HepG2 (cell line): ENCODE measurements at regions not wholly inside any gene's neighbourhood (a gene's known extent, or its start where the extent isn't known, plus 50 kb on each side); places are given as distances from the start of the nearest gene placed in this dataset.

ENCODE experiments used
- ATAC-seq: fragments of 200-7000 bp; cut with Tn5 transposase; 3 replicates; pipeline ENCODE4 v1.9.1; 2020; ENCODE audit warnings: mild to moderate bottlenecking, moderate library complexity
- BruUV-seq: library from RNA; stranded (reverse); fragments of 400-500 nt; replicated peaks from 2 replicates; lab custom pipeline; 2021; lab: Mats Ljungman, UMichigan
- CTCF ChIA-PET: fragments of 300-600 bp; formaldehyde crosslinking; extraction: SDS; loops from one replicate; lab custom pipeline; 2021; ENCODE audit warnings: low total read pairs, inconsistent platforms, low intra/inter-chr PET ratio; lab: Yijun Ruan, JAX
- POLR2A ChIA-PET: fragments of 350-600 bp; sonication (Branson Sonifier 250); formaldehyde crosslinking; loops from one replicate; lab custom pipeline; 2020; ENCODE audit warnings: antibody characterized with exemption, inconsistent platforms; lab: Yijun Ruan, JAX
- DNase-seq: peaks from one replicate; pipeline ENCODE4 v3.0.0-alpha.2; 2015; ENCODE audit warnings: low spot score
- FAIRE-seq: peaks from 3 replicates; lab custom pipeline; 2011; peaks lifted over from hg19 to GRCh38; lab: Jason Lieb, UNC
- H2AFZ ChIP-seq: one replicate; pipeline ENCODE4 v1.6.1; 2011; ENCODE audit warnings: low read length, inconsistent platforms
- H3K27ac ChIP-seq: fragments of 300-600 bp; 3 replicates; pipeline ENCODE4 v1.8.0; 2011; ENCODE audit warnings: mixed run types, mild to moderate bottlenecking, mixed read lengths, low read length, inconsistent platforms; ENCODE audit not compliant: insufficient read depth; ENCODE audit errors: extremely low read length
- H3K27me3 ChIP-seq, 2 experiments: fragments of 200-600 bp in 1 of 2; 2 replicates in 1 of 2; 3 replicates in 1 of 2; pipeline versions ENCODE4 v1.6.0 to v1.8.0; 2011; ENCODE audit warnings: low read length in 2 of 2, mild to moderate bottlenecking in 2 of 2, moderate library complexity in 2 of 2, inconsistent platforms in 1 of 2; ENCODE audit not compliant: insufficient read depth in 2 of 2, control insufficient read depth in 1 of 2
- H3K36me3 ChIP-seq, 2 experiments: fragments of 200-600 bp in 1 of 2; replicated peaks in 1 of 2; 2 replicates in 1 of 2; 3 replicates in 1 of 2; pipeline versions ENCODE4 v1.5.1 to v1.8.0; 2011; ENCODE audit warnings: low read length in 2 of 2, inconsistent platforms in 1 of 2; ENCODE audit not compliant: insufficient read depth in 2 of 2, control insufficient read depth in 1 of 2
- H3K4me1 ChIP-seq: 2 replicates; pipeline ENCODE4 v1.5.1; 2012; ENCODE audit warnings: low read length, inconsistent platforms; ENCODE audit not compliant: insufficient read depth
- H3K4me2 ChIP-seq: 2 replicates; pipeline ENCODE4 v1.6.0; 2011; ENCODE audit warnings: low read depth, low read length, inconsistent platforms
- H3K4me3 ChIP-seq, 3 experiments: fragments of 200-600 bp in 1 of 3; sonication (generic), shearing (Covaris generic) in 1 of 3; replicated peaks in 1 of 3; 2 replicates each; pipeline ENCODE4 v1.5.1; 2011 to 2016; ENCODE audit warnings: low read length in 3 of 3, inconsistent platforms in 2 of 3, low read depth in 2 of 3, mild to moderate bottlenecking in 2 of 3, control low read depth in 1 of 3, mixed read lengths in 1 of 3; ENCODE audit not compliant: insufficient read depth in 1 of 3
- H3K79me2 ChIP-seq: one replicate; pipeline ENCODE4 v1.6.1; 2011; ENCODE audit warnings: low read length, inconsistent platforms; ENCODE audit not compliant: insufficient read depth
- H3K9ac ChIP-seq: 2 replicates; pipeline ENCODE4 v1.6.0; 2011; ENCODE audit warnings: mild to moderate bottlenecking, low read depth, low read length, inconsistent platforms; ENCODE audit not compliant: insufficient read depth
- H3K9me3 ChIP-seq: 2 replicates; pipeline ENCODE4 v1.5.1; 2012; ENCODE audit warnings: mild to moderate bottlenecking, low read length
- H4K20me1 ChIP-seq: 2 replicates; pipeline ENCODE4 v1.6.0; 2011; ENCODE audit warnings: inconsistent platforms, mild to moderate bottlenecking, low read length, moderate library complexity; ENCODE audit not compliant: insufficient read depth
- ATF2 ChIP-seq: sonication (generic); formaldehyde crosslinking; IDR thresholded peaks from 2 replicates; pipeline ENCODE4 v1.4.0; 2020; ENCODE audit warnings: missing genetic modification reagents
- HINFP ChIP-seq: sonication (generic); formaldehyde crosslinking; IDR thresholded peaks from 2 replicates; pipeline ENCODE4 v1.4.0; 2020; ENCODE audit warnings: low read depth, mild to moderate bottlenecking, missing genetic modification reagents
- KDM2A ChIP-seq: sonication (generic); formaldehyde crosslinking; IDR thresholded peaks from 2 replicates; pipeline ENCODE4 v1.4.0; 2020; ENCODE audit warnings: low read depth, missing genetic modification reagents, borderline replicate concordance
- SATB2 ChIP-seq: sonication (generic); formaldehyde crosslinking; IDR thresholded peaks from 2 replicates; pipeline ENCODE4 v1.5.0; 2020; ENCODE audit warnings: missing genetic modification reagents
- SNAI1 ChIP-seq: sonication (generic); formaldehyde crosslinking; IDR thresholded peaks from 2 replicates; pipeline ENCODE4 v1.5.0; 2020; ENCODE audit warnings: mild to moderate bottlenecking, missing genetic modification reagents, borderline replicate concordance
- WIZ ChIP-seq: sonication (generic); formaldehyde crosslinking; IDR thresholded peaks from 2 replicates; pipeline ENCODE4 v1.5.1; 2020; ENCODE audit warnings: mild to moderate bottlenecking, missing genetic modification reagents
- ZBTB42 ChIP-seq: sonication (generic); formaldehyde crosslinking; IDR thresholded peaks from 2 replicates; pipeline ENCODE4 v1.5.0; 2020; ENCODE audit warnings: mild to moderate bottlenecking, missing genetic modification reagents
- ZNF225 ChIP-seq: sonication (generic); formaldehyde crosslinking; IDR thresholded peaks from 2 replicates; pipeline ENCODE4 v1.4.0; 2020; ENCODE audit warnings: mild to moderate bottlenecking, missing genetic modification reagents
- ZNF543 ChIP-seq: sonication (generic); formaldehyde crosslinking; IDR thresholded peaks from 2 replicates; pipeline ENCODE4 v1.4.0; 2020; ENCODE audit warnings: mild to moderate bottlenecking, missing genetic modification reagents
- ZNF567 ChIP-seq: sonication (generic); formaldehyde crosslinking; IDR thresholded peaks from 2 replicates; pipeline ENCODE4 v1.8.1; 2023; ENCODE audit warnings: mild to moderate bottlenecking, missing genetic modification reagents, borderline replicate concordance
- ZNF589 ChIP-seq: sonication (generic); formaldehyde crosslinking; conservative IDR thresholded peaks from 2 replicates; pipeline ENCODE4 v1.8.0; 2022; ENCODE audit warnings: mild to moderate bottlenecking, moderate library complexity, missing genetic modification reagents
- ZNF766 ChIP-seq: sonication (generic); formaldehyde crosslinking; IDR thresholded peaks from 2 replicates; pipeline ENCODE4 v1.5.0; 2020; ENCODE audit warnings: missing genetic modification reagents, borderline replicate concordance
- WGBS: methylation state at CpG from one replicate; pipeline ENCODE4 v1.1.6; 2017; ENCODE audit warnings: low lambda C conversion rate; 5-methylcytosine and 5-hydroxymethylcytosine counted together
- in situ Hi-C: cut with HindIII; loops from 2 replicates; pipeline ENCODE4 v1.10.0; 2017; ENCODE audit warnings: low pct_unique_long_range_greater_than_20kb; ENCODE audit not compliant: extremely low pct_ligation_motif_present
- intact Hi-C: fragments of 100-400 bp; cut with micrococcal nuclease; formaldehyde crosslinking; loops from one replicate; pipeline ENCODE4 v1.10.0; 2022; ENCODE audit not compliant: unreplicated experiment
- TF ChIP-seq, protein P1 (sequence below): sonication (generic); formaldehyde crosslinking; IDR thresholded peaks from 2 replicates; pipeline ENCODE4 v1.8.1; 2023; ENCODE audit warnings: mild to moderate bottlenecking, moderate library complexity, missing genetic modification reagents

- DNase-seq, result no peak
- Histone ChIP-seq H3K9ac (no peak overlapping the region), H3K79me2 (no peaks in the 10 kb centered on the region), H3K27me3 (no peaks in the 10 kb centered on the region), H4K20me1 (no peaks in the 10 kb centered on the region), H3K36me3 (no peaks in the 10 kb centered on the region), H3K4me3 (no peak overlapping the region), H3K9me3 (no peaks in the 10 kb centered on the region), H2AFZ (no peak overlapping the region), H3K4me1 (no peaks in the 10 kb centered on the region), H3K4me2 (no peak overlapping the region), H3K27ac (no peak overlapping the region)
- in situ Hi-C loops, result no loop called here
- no TSS peak for BruUV-seq
- TF ChIP-seq ATF2 (no peak), ZNF766 (CRISPR knock-in tag) (no peak), SNAI1 (CRISPR knock-in tag) (no peak), SATB2 (CRISPR knock-in tag) (no peak), KDM2A (CRISPR knock-in tag) (no peak), ZNF589 (CRISPR knock-in tag) (no peak), ZNF225 (CRISPR knock-in tag) (no peak), ZBTB42 (CRISPR knock-in tag) (no peak), WIZ (CRISPR knock-in tag) (no peak), ZNF543 (CRISPR knock-in tag) (no peak), ZNF567 (no peak), HINFP (no peak)
- TF ChIP-seq, protein P1, sequence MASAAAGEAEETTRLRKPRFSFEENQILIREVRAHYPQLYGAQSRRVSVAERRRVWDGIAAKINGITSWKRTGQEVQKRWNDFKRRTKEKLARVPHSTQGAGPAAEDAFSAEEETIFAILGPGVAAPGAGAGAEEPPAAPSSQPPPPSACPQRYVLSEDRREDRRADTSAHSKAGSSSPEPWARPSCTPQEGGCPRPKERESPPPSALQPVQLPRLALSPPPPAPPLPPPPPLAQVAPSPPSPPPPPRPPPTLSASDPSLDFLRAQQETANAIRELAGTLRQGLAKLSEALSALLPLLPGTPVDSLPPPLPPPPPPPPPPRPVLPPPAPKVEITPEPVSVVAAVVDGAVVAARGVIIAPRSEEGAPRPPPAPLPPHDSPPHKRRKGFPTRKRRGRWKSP (CRISPR knock-in tag), result no peak
- FAIRE-seq, result no peak
- intact Hi-C loops, result no loop called here
- POLR2A ChIA-PET, result no interaction called here
- CTCF ChIA-PET, result no interaction called here
- WGBS, result 5% methylated on average over 2 of the region's 2 CpGs
- ATAC-seq, result no peak
These were observed 212.1 kb upstream of the NETO1 start for GRCh38 chr18:73079920-73080319.
